OCI-LY1 (cell line): ENCODE measurements at regions not wholly inside any gene's neighbourhood (a gene's known extent, or its start where the extent isn't known, plus 50 kb on each side); places are given as distances from the start of the nearest gene placed in this dataset.

ENCODE experiments used
- EZH2 ChIP-seq: fragments of 200-600 bp; sonication (generic), shearing (Covaris generic); IDR thresholded peaks from 2 replicates; pipeline ENCODE4 v1.8.0; 2017; ENCODE audit warnings: borderline replicate concordance, mixed run types, mild to moderate bottlenecking, antibody characterized with exemption, low read length, moderate library complexity, mixed read lengths
- TF ChIP-seq, protein P1 (sequence below): fragments of 200-600 bp; sonication (generic), shearing (Covaris generic); IDR thresholded peaks from 2 replicates; pipeline ENCODE4 v1.5.1; 2017; ENCODE audit warnings: mild to moderate bottlenecking, antibody characterized with exemption, low read length, moderate library complexity, mixed read lengths

DNA sequence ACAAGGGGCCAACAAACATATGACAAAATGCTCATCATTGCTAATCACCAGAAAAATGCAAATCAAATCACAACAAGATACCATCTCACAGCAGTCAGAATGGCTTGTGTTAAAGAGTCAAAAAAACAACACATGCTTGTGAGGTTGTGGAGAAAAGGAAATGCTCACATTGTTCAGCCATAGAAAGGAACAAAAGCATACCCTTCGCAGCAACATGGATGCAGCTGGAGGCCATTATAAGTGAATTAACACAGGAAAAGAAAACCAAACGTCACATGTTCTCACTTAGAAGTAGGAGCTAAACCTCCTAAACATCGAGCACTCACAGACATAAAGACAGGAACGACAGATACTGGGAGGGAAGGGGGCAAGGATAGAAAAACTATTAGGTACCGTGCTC, 678.4 kb upstream of the GRM7 start:
- no peak for TF ChIP-seq EZH2
- TF ChIP-seq, protein P1, sequence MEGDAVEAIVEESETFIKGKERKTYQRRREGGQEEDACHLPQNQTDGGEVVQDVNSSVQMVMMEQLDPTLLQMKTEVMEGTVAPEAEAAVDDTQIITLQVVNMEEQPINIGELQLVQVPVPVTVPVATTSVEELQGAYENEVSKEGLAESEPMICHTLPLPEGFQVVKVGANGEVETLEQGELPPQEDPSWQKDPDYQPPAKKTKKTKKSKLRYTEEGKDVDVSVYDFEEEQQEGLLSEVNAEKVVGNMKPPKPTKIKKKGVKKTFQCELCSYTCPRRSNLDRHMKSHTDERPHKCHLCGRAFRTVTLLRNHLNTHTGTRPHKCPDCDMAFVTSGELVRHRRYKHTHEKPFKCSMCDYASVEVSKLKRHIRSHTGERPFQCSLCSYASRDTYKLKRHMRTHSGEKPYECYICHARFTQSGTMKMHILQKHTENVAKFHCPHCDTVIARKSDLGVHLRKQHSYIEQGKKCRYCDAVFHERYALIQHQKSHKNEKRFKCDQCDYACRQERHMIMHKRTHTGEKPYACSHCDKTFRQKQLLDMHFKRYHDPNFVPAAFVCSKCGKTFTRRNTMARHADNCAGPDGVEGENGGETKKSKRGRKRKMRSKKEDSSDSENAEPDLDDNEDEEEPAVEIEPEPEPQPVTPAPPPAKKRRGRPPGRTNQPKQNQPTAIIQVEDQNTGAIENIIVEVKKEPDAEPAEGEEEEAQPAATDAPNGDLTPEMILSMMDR = no peak
